CD14-positive monocyte (primary cell): ENCODE measurements at regions not wholly inside any gene's neighbourhood (a gene's known extent, or its start where the extent isn't known, plus 50 kb on each side); places are given as distances from the start of the nearest gene placed in this dataset.

Source experiments
- DNase-seq, 3 donors: peaks; one replicate each; pipeline ENCODE4 v3.0.0-alpha.2; 2011 to 2022
- H2AFZ ChIP-seq: 2 replicates; pipeline ENCODE4 v1.6.0; 2012; ENCODE audit warnings: mild to moderate bottlenecking, low read depth, low read length, inconsistent platforms; ENCODE audit not compliant: insufficient read depth, poor library complexity, severe bottlenecking
- H3K27ac ChIP-seq, 2 donors: 1 replicate in 1 of 2; 2 replicates in 1 of 2; pipeline ENCODE4 v1.5.1; 2012 to 2013; ENCODE audit warnings: low read length in 2 of 2, control low read depth in 1 of 2, inconsistent platforms in 1 of 2, low read depth in 1 of 2, mild to moderate bottlenecking in 1 of 2
- H3K27me3 ChIP-seq, 2 donors: one replicate each; pipeline versions ENCODE4 v1.6.0 to v1.6.1; 2011 to 2013; ENCODE audit warnings: low read length in 2 of 2; ENCODE audit not compliant: control insufficient read depth in 2 of 2, insufficient read depth in 2 of 2
- H3K36me3 ChIP-seq, 2 donors: replicated peaks in 1 of 2; 1 replicate in 1 of 2; 2 replicates in 1 of 2; pipeline versions ENCODE4 v1.5.1 to v1.6.1; 2012 to 2013; ENCODE audit warnings: low read length in 2 of 2, control low read depth in 1 of 2, inconsistent platforms in 1 of 2, mild to moderate bottlenecking in 1 of 2; ENCODE audit not compliant: insufficient read depth in 2 of 2, control insufficient read depth in 1 of 2
- H3K4me1 ChIP-seq, 2 donors: 1 replicate in 1 of 2; 2 replicates in 1 of 2; pipeline versions ENCODE4 v1.5.1 to v1.6.1; 2012 to 2013; ENCODE audit warnings: low read length in 2 of 2, control low read depth in 1 of 2, inconsistent platforms in 1 of 2, mild to moderate bottlenecking in 1 of 2, moderate library complexity in 1 of 2; ENCODE audit not compliant: insufficient read depth in 2 of 2, control insufficient read depth in 1 of 2
- H3K4me2 ChIP-seq: replicated peaks from 2 replicates; pipeline ENCODE3; 2012; ENCODE audit warnings: low read length, moderate library complexity, mild to moderate bottlenecking; ENCODE audit not compliant: poor library complexity, severe bottlenecking; ENCODE audit errors: extremely low read depth
- H3K4me3 ChIP-seq, 3 experiments: fragments of 200-600 bp in 1 of 3; sonication (generic) in 1 of 3; replicated peaks in 1 of 3; 1 replicate in 2 of 3; 2 replicates in 1 of 3; pipeline ENCODE4 v1.5.1; 2011 to 2013; ENCODE audit warnings: low read length in 3 of 3, mild to moderate bottlenecking in 3 of 3, control low read depth in 2 of 3, low read depth in 2 of 3, inconsistent platforms in 1 of 3, moderate library complexity in 1 of 3
- H3K79me2 ChIP-seq: 2 replicates; pipeline ENCODE4 v1.6.0; 2012; ENCODE audit warnings: mild to moderate bottlenecking, control low read depth, inconsistent platforms, low read length, moderate library complexity; ENCODE audit not compliant: insufficient read depth
- H3K9ac ChIP-seq: 2 replicates; pipeline ENCODE4 v1.6.0; 2017; ENCODE audit warnings: low read length, mild to moderate bottlenecking; ENCODE audit not compliant: insufficient read depth, poor library complexity, severe bottlenecking
- H3K9me3 ChIP-seq, 2 donors: replicated peaks in 1 of 2; 1 replicate in 1 of 2; 2 replicates in 1 of 2; pipeline versions ENCODE4 v1.5.1 to v1.6.1; 2012 to 2013; ENCODE audit warnings: low read length in 2 of 2, control low read depth in 1 of 2; ENCODE audit not compliant: control insufficient read depth in 1 of 2, insufficient read depth in 1 of 2
- H4K20me1 ChIP-seq: 2 replicates; pipeline ENCODE4 v1.6.0; 2012; ENCODE audit warnings: mild to moderate bottlenecking, low read length, control low read depth, moderate library complexity; ENCODE audit not compliant: insufficient read depth
- H3K27ac Mint-ChIP-seq, 7 donors: one replicate each; pipeline ENCODE4 v1.8.0; 2020; ENCODE audit warnings: mild to moderate bottlenecking in 7 of 7, mixed read lengths in 7 of 7, moderate library complexity in 6 of 7, inconsistent platforms in 2 of 7
- H3K27me3 Mint-ChIP-seq, 3 donors: one replicate each; pipeline ENCODE4 v1.8.0; 2021 to 2022; ENCODE audit warnings: low read depth in 3 of 3, mild to moderate bottlenecking in 3 of 3, mixed read lengths in 3 of 3, moderate library complexity in 3 of 3, inconsistent platforms in 1 of 3
- H3K36me3 Mint-ChIP-seq, 2 donors: one replicate each; pipeline ENCODE4 v1.8.0; 2020; ENCODE audit warnings: mixed read lengths in 2 of 2, inconsistent platforms in 1 of 2, mild to moderate bottlenecking in 1 of 2
- H3K4me1 Mint-ChIP-seq: one replicate; pipeline ENCODE4 v1.8.0; 2020; ENCODE audit warnings: mild to moderate bottlenecking, mixed read lengths
- H3K4me3 Mint-ChIP-seq, 2 donors: one replicate each; pipeline ENCODE4 v1.8.0; 2020; ENCODE audit warnings: mild to moderate bottlenecking in 2 of 2, mixed read lengths in 2 of 2, moderate library complexity in 1 of 2
- H3K9me3 Mint-ChIP-seq, 7 donors: one replicate each; pipeline ENCODE4 v1.8.0; 2020 to 2022; ENCODE audit warnings: mixed read lengths in 7 of 7, mild to moderate bottlenecking in 6 of 7, moderate library complexity in 6 of 7, inconsistent platforms in 2 of 7
- CTCF ChIP-seq: fragments of 200-600 bp; IDR thresholded peaks from one replicate; pipeline ENCODE4 v1.8.0; 2022; ENCODE audit warnings: antibody characterized with exemption, mild to moderate bottlenecking
- WGBS: methylation state at CpG from one replicate; pipeline ENCODE4 v1.1.5; 2013; ENCODE audit warnings: missing lambda C conversion rate; ENCODE audit not compliant: insufficient coverage; 5-methylcytosine and 5-hydroxymethylcytosine counted together
- intact Hi-C, 2 donors: fragments of 100-400 bp; cut with micrococcal nuclease; formaldehyde crosslinking; loops; one replicate each; pipeline versions ENCODE4 v1.15.0 to v1.15.1; 2023

- no peak for DNase-seq
- H3K27ac Mint-ChIP-seq, result no peak overlapping the region
- Histone ChIP-seq H3K9me3 (no peaks in the 10 kb centered on the region), H3K36me3 (no peaks in the 10 kb centered on the region), H2AFZ (no peak overlapping the region), H3K4me3 (no peak overlapping the region), H3K79me2 (no peaks in the 10 kb centered on the region), H3K27ac (no peak overlapping the region), H4K20me1 (no peaks in the 10 kb centered on the region), H3K9ac (no peak overlapping the region), H3K27me3 (no peaks in the 10 kb centered on the region), H3K4me2 (no peak overlapping the region), H3K4me1 (no peaks in the 10 kb centered on the region)
- no peak for TF ChIP-seq CTCF
- H3K9me3 Mint-ChIP-seq, result peaks cover 0 to 9% (median 4%) of the 10 kb centered on the region in 7 donors
- no peak overlapping the region for H3K4me3 Mint-ChIP-seq
- peaks cover 0 to 3% (median 0%) of the 10 kb centered on the region in 3 donors for H3K27me3 Mint-ChIP-seq
- no peaks in the 10 kb centered on the region for H3K36me3 Mint-ChIP-seq
- H3K4me1 Mint-ChIP-seq, result no peaks in the 10 kb centered on the region
- no CpG with 5 or more reads among the region's 2 CpGs for WGBS
- intact Hi-C loops, result no loop called here
These were observed 495.0 kb downstream of the PCDH17 start for GRCh38 chr13:58126496-58126895.

DNA sequence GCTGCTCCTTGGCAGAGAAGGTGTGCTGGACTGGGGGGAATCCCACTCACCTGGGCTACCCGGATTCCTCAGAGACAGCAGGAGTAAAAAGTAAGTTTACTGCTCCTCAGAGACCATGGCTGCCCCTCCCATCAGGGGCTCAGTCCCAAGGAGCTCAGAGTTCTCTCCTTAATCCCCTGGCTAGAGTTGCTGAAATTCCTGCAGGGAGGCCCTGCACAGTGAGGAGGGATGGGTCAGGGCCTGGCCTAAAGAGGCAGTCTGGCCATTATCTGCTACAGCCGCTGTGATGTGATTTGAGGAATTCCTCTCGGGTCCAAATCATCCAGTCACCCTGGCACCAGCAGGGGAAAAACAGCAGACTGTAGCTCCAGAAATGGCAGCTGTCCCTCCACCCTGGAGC, 502.5 kb downstream of the PCDH17 start:
- Histone ChIP-seq H3K79me2 (no peaks in the 10 kb centered on the region), H3K4me1 (no peaks in the 10 kb centered on the region), H3K9me3 (peaks cover 5 to 17% of the 10 kb centered on the region in 2 donors), H3K9ac (no peak overlapping the region), H3K4me2 (no peak overlapping the region), H2AFZ (no peak overlapping the region), H3K36me3 (no peaks in the 10 kb centered on the region), H3K27ac (no peak overlapping the region), H3K4me3 (no peak overlapping the region), H4K20me1 (no peaks in the 10 kb centered on the region), H3K27me3 (no peaks in the 10 kb centered on the region)
- Mint-ChIP-seq H3K27ac (no peak overlapping the region), H3K36me3 (no peaks in the 10 kb centered on the region), H3K9me3 (peaks cover 4 to 15% (median 10%) of the 10 kb centered on the region in 7 donors), H3K4me1 (no peaks in the 10 kb centered on the region), H3K4me3 (no peak overlapping the region), H3K27me3 (no peaks in the 10 kb centered on the region)
- intact Hi-C loops, result no loop called here
- TF ChIP-seq CTCF, result no peak
- no peak for DNase-seq
- 93% methylated on average over 3 of the region's 3 CpGs for WGBS
